Activated CD8-positive, alpha-beta memory T cell treated with anti-CD3 and anti-CD28 coated beads for 24 hours (primary cell): ENCODE measurements at regions not wholly inside any gene's neighbourhood (a gene's known extent, or its start where the extent isn't known, plus 50 kb on each side); places are given as distances from the start of the nearest gene placed in this dataset.
"Not testable (repeated sequence)": the region's sequence is repeated elsewhere in the genome, so short reads cannot be mapped to it uniquely, and the experiment has no call there.

Experiments used
- DNase-seq: peaks from one replicate; pipeline ENCODE4 v3.0.0-alpha.2; 2020

- not testable (repeated sequence) for DNase-seq
Observed at GRCh38 chr7:101679653-101680173, 50.6 kb upstream of the MYL10 start.

GRCh38 chr7:101680406-101681145 is 51.5 kb upstream of the MYL10 start:
- no peak for DNase-seq

DNA sequence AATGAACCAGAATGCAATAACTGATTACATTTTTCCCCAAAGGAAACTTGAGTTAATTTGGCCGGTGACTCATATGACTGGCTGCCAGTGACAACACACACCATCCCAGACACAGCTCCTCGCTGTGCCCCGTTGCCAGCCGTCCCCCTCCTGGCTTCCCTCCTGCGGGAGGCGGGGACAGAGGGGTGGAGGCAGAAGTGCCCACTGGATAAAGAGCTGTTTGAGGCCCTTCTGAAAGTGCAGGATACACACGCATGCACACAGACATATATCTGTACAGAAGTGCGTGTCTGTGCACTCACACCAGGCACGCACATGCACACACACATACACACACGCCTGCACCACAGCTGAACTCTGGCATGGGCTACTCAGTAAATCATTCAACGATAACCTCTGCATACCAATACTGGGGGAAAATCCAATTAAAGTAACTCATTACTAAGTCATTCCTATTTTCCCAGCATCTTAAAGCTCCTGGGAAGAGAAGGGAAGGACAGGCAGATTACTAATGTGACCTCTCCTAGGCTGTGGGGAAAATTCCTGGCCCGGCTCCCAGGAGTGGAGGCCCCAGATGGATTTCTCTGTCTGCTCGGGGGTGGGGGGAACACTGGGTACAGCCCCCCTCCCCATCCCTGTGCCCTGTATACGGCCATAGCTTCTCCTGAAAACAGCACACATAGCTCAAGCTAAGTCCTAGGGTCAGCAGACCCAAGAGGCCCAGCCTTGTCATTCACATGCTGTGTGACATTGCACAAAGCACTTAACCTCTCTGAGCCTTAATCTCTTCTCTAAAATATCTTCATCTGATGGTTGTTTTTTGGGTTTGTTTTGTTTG is 52.3 kb upstream of the MYL10 start:
- DNase-seq: no peak

GRCh38 chr7:101684983-101685330 is 55.9 kb upstream of the MYL10 start:
- no peak for DNase-seq

DNA sequence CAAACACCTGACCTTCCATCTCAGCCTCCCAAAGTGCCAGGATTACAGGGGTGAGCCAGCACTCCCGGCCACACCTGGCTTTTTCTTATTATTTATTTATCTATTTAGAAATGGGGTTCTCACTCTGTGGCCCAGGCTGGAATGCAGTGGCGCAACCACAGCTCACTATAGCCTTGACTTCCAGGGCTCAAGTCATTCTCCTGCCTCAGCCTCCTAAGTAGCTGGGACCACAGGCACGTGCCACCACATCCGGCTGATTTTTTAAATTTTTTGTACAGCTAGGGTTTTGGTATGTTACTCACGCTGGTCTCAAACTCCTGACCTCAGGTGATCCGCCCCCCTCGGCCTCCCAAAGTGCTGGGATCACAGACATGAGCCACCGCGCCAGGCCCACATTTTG is 56.9 kb upstream of the MYL10 start:
- no peak for DNase-seq

GRCh38 chr7:101687081-101687480 is 58.0 kb upstream of the MYL10 start:
- no peak for DNase-seq

GRCh38 chr7:101687791-101688182 is 58.7 kb upstream of the MYL10 start:
- no peak for DNase-seq

DNA sequence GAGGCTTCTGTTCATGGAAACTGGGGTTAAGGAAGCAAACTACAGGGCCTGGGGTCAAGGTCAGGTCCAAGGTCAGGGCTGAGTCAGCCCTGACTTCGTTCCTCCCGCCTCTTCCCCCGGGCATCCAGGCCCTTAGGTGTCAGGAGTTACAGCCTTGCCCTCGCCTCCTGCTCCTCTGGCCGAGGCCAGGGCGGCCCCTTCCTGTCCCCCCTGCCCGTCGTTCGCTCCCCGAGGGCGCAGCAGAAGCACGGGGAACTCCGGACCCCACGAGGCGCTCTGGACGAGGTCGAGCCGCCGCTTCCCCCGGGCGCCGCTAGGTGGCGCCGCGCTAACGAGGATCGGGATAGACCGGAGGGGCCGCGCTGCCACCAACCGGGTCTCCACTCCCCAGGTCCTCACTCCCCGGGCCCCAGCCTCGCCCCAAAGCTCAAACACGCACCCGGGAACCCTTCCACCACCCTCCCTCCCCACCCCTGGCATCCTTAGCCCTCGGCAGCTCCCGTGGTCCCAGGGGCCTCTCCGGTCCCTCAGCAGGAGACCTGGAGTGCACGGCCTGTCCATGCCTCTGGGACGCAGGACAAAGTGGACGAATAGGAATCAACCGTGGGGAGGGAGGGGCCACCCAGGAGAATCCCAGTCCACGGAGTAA is 59.2 kb upstream of the MYL10 start:
- peak; percentile 97 for DNase-seq

- no peak for DNase-seq
Observed at GRCh38 chr7:101688995-101689907, 60.2 kb upstream of the MYL10 start.

- DNase-seq: no peak
Observed at GRCh38 chr7:101690061-101690460, 61.0 kb upstream of the MYL10 start.

GRCh38 chr7:101691822-101692384 is 62.8 kb upstream of the MYL10 start:
- DNase-seq: no peak

DNA sequence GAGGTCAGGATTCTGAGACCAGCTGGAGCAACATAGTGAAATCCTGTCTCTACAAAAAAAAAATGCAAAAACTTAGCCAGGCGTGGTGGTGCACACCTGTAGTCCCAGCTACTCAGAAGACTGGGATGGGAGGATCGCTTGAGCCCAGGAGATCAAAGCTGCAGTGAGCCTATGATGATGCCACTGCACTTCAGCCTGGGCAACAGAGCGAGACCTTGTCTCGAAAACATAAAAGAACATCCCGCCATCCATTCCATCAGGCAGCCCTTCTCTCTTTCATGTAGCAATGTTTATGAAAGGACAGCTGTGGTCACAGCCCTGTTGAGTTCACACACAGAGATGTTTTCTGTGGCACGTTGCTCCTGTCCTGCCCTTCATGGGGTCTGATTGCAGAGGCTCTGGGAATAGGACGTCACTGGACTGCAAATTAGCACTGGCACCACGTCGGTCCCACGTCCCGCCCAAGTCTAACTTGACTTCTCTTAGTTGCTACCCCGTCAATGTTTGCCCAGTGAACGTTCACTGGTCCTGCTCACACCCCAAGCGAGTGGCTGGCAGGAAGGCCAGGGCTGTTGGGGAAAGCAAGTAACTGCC is 64.5 kb upstream of the MYL10 start:
- DNase-seq: no peak

- DNase-seq: no peak
Observed at GRCh38 chr7:101698964-101699363, 69.9 kb upstream of the MYL10 start.

GRCh38 chr7:101699399-101699798 is 70.3 kb upstream of the MYL10 start:
- no peak for DNase-seq

DNA sequence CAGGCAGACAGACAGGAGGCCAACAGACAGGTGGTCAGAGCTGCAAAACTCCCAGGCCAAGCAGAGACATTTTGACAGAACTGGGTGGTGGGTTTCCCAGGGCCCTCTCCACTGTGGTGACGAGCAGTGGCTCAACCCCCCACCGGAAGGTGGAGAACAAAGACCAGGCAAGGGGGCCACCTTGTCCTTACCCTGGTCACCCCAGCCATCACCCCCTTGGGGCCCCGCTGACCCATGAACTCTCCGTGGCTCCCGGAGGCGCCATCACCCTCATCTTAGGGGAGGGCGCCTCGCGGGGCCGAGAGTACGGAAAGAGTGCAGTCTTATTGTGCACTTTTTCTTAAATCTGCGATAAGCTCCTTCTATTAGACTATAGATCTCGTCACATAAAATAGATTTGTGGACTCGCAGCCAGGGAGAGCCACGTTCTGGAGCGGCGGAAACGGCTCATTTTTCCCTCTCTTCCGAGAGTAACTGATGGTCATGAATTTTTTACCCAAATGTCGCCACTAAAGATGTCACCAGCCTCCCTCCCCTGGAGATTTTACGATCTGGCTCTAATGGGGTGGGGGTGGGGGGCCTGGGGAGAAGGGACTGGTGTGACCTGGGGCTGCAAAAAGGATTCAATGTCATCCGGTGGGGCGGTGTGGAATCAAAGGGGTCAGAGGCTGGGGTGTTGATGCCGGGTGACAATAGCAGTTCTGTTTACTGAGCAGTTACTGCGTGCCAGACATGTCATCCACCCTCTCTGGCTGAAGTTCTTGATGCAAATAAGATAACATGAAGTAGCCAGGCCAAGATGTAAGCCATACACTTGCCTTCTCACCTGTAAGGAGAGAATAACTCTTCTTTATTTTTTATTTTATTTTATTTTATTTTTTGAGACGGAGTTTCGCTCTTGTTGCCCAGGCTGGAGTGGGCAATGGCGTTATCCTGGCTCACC is 71.1 kb upstream of the MYL10 start:
- DNase-seq: no peak

DNA sequence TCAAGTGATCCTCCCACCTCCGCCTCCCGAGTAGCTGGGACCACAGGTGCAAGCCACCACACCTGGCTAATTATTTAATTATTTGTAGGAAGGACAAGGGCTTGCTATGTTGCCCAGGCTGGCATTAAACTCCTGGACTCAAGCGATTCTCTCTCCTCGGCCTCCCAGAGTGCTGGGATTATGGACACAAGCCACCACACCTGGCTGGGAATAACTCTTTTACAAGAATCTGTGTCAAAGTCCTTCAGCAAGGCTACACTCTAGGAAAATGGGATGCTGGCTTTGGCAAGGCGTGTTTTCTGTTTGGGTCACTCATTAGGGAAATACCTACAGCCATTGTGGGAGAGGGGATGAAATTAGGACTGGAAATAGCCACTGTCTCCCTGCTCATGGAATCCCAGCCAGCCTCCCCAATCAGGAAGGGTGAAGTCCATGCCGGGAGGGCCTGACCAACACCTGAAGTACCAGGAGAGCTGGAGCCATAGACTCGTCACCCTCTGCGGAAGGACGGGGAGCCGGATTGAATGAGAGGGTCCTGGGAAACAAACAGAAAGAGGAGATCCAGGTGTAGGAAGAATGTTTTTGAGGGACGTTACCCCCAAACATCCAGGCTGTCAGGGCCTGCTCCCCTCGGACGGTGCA is 72.2 kb upstream of the MYL10 start:
- no peak for DNase-seq

DNA sequence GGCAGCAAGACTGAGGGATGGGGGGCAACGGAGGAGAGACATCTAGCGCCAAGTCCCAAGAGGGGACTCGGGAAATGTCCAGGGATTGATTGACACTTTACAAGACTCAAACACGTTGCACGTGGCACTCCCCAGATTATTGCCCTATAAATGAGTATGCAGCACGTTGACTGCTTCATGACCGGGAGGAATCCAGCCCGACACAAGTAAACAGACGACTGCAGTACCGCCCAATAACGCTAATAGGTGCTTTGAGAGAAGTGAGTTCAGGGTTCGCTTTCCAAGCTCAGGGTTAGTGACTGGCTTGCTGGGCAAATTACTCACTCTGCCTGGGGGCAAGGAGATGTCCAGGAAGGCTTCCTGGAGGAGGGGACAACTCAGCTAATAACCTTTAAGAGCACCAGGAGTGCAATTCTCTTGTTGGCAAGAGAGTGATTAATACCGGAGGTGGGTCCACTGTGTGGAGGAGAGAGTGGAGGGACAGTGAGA is 73.3 kb upstream of the MYL10 start:
- no peak for DNase-seq

DNA sequence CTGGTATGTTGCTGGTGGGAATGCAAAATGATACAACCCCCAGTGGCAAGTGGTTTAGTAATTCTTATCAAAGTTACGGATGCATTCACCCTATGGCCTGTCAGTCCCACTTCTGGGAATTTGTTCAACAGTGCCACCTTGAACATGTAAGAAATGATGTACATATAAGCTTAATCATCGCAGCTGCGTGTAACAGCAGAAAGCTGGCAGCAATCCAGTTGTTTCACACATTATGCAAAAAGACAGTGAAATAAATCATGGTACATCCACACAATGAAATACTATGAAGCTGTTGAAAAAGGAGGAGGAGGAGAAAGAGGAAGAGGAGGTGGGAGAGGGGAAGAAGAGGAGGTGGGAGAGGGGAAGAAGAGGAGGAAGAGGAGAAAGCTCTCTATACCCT is 76.2 kb upstream of the MYL10 start:
- DNase-seq: no peak

GRCh38 chr7:101707587-101707986 is 78.5 kb upstream of the MYL10 start:
- DNase-seq: no peak

GRCh38 chr7:101708223-101708622 is 79.1 kb upstream of the MYL10 start:
- DNase-seq: no peak
